Naive thymus-derived CD8-positive, alpha-beta T cell (primary cell): ENCODE measurements at regions not wholly inside any gene's neighbourhood (a gene's known extent, or its start where the extent isn't known, plus 50 kb on each side); places are given as distances from the start of the nearest gene placed in this dataset.
A peak's percentile ranks its signal among the peaks of the same experiment; 100 is the strongest.

ENCODE experiments used
- ATAC-seq, 2 donors: fragments of 150-1000 bp; cut with Tn5 transposase in 1 of 2; sonication (Bioruptor Pico), chemical (Tn5 transposase) in 1 of 2; 1 replicate in 1 of 2; 2 replicates in 1 of 2; pipeline ENCODE4 v1.10.0; 2021; ENCODE audit warnings: mild to moderate bottlenecking in 2 of 2, moderate library complexity in 2 of 2
- POLR2A ChIA-PET: fragments of 350-600 bp; sonication (Branson Sonifier 250); formaldehyde crosslinking; loops from one replicate; lab custom pipeline; 2021; ENCODE audit warnings: antibody characterized with exemption; lab: Charles Lee
- DNase-seq, 10 donors: peaks; one replicate each; pipeline versions ENCODE4 v3.0.0 to v3.0.0-alpha.2; 2020 to 2022
- H3K27ac Mint-ChIP-seq, 10 donors: one replicate each; pipeline ENCODE4 v1.8.0; 2020 to 2022; ENCODE audit warnings: mild to moderate bottlenecking in 10 of 10, mixed read lengths in 10 of 10, moderate library complexity in 4 of 10, inconsistent platforms in 1 of 10
- H3K27me3 Mint-ChIP-seq, 5 donors: one replicate each; pipeline ENCODE4 v1.8.0; 2021 to 2022; ENCODE audit warnings: mixed read lengths in 5 of 5
- H3K36me3 Mint-ChIP-seq, 3 donors: one replicate each; pipeline ENCODE4 v1.8.0; 2020 to 2022; ENCODE audit warnings: mixed read lengths in 3 of 3, mild to moderate bottlenecking in 2 of 3, inconsistent platforms in 1 of 3
- H3K4me1 Mint-ChIP-seq, 4 donors: one replicate each; pipeline ENCODE4 v1.8.0; 2021 to 2022; ENCODE audit warnings: mixed read lengths in 4 of 4
- H3K4me3 Mint-ChIP-seq, 10 donors: one replicate each; pipeline ENCODE4 v1.8.0; 2020 to 2022; ENCODE audit warnings: mild to moderate bottlenecking in 10 of 10, mixed read lengths in 10 of 10, moderate library complexity in 6 of 10, inconsistent platforms in 1 of 10
- H3K9me3 Mint-ChIP-seq, 9 donors: one replicate each; pipeline ENCODE4 v1.8.0; 2020 to 2022; ENCODE audit warnings: mixed read lengths in 9 of 9, mild to moderate bottlenecking in 3 of 9, inconsistent platforms in 1 of 9, moderate library complexity in 1 of 9

GRCh38 chrX:51798701-51799100, 55.5 kb downstream of the GSPT2 start:
- no peaks in the 10 kb centered on the region for H3K36me3 Mint-ChIP-seq
- POLR2A ChIA-PET, result no interaction called here

GRCh38 chrX:51802917-51803688, 59.9 kb downstream of the GSPT2 start:
- H3K27me3 Mint-ChIP-seq, result no peaks in the 10 kb centered on the region
- H3K36me3 Mint-ChIP-seq, result peaks cover 0 to 14% (median 3%) of the 10 kb centered on the region in 3 donors
- peaks cover 18 to 37% (median 28%) of the 10 kb centered on the region in 4 donors for H3K4me1 Mint-ChIP-seq
- peak overlapping the region; percentile 91 to 99 (median 98) for H3K27ac Mint-ChIP-seq
- ATAC-seq, result peak; percentile 84 to 91
- POLR2A ChIA-PET, result interaction anchor here (0.7 to 1.8 kb wide), 4 partner anchors 59 to 459 kb away, joined by 3 to 7 read pairs (median 4); partner anchors contain the start of genes GSPT2 and MAGED1
- H3K9me3 Mint-ChIP-seq, result no peaks in the 10 kb centered on the region
- H3K4me3 Mint-ChIP-seq, result peak overlapping the region; percentile 93 to 100 (median 96)
- DNase-seq, result peak; percentile 21 to 86 (median 68)

More at GRCh38 chrX:51798701-51799100, 55.5 kb downstream of the GSPT2 start:
- Mint-ChIP-seq H3K4me1 (peaks cover 4 to 13% (median 8%) of the 10 kb centered on the region in 4 donors), H3K4me3 (no peak overlapping the region), H3K27me3 (no peaks in the 10 kb centered on the region), H3K27ac (no peak overlapping the region), H3K9me3 (no peaks in the 10 kb centered on the region)
- ATAC-seq, result no peak
- DNase-seq, result no peak

- no peak for ATAC-seq
- peaks cover 18 to 37% (median 28%) of the 10 kb centered on the region in 4 donors for H3K4me1 Mint-ChIP-seq
- H3K27ac Mint-ChIP-seq, result peak overlapping the region in 7 of 10 donors; percentile 7 to 98 (median 56)
- POLR2A ChIA-PET, result interaction anchor here (0.7 to 1.8 kb wide), 2 partner anchors 60 to 70 kb away, joined by 3 to 7 read pairs; partner anchors contain the start of gene GSPT2
- peak in 1 of 10 donors; percentile 1 for DNase-seq
- H3K4me3 Mint-ChIP-seq, result peak overlapping the region in 9 of 10 donors; percentile 34 to 97 (median 96)
- H3K36me3 Mint-ChIP-seq, result peaks cover 0 to 19% (median 3%) of the 10 kb centered on the region in 3 donors
- H3K9me3 Mint-ChIP-seq, result no peaks in the 10 kb centered on the region
- no peaks in the 10 kb centered on the region for H3K27me3 Mint-ChIP-seq
These were observed 60.6 kb downstream of the GSPT2 start for GRCh38 chrX:51803833-51804232.

GRCh38 chrX:51804741-51805140, 61.5 kb downstream of the GSPT2 start:
- POLR2A ChIA-PET, result no interaction called here
- Mint-ChIP-seq H3K4me3 (peak overlapping the region in 3 of 10 donors; percentile 20 to 54 (median 48)), H3K36me3 (peaks cover 0 to 19% (median 3%) of the 10 kb centered on the region in 3 donors), H3K4me1 (peaks cover 18 to 42% (median 30%) of the 10 kb centered on the region in 4 donors), H3K27ac (peak overlapping the region in 3 of 10 donors; percentile 8 to 50 (median 22)), H3K9me3 (no peaks in the 10 kb centered on the region), H3K27me3 (no peaks in the 10 kb centered on the region)
- ATAC-seq, result no peak
- DNase-seq, result no peak

GRCh38 chrX:51813886-51814460, 70.7 kb downstream of the GSPT2 start:
- H3K27ac Mint-ChIP-seq, result no peak overlapping the region
- no peaks in the 10 kb centered on the region for H3K9me3 Mint-ChIP-seq
- H3K27me3 Mint-ChIP-seq, result no peaks in the 10 kb centered on the region
- POLR2A ChIA-PET, result no interaction called here
- H3K4me3 Mint-ChIP-seq, result no peak overlapping the region
- no peak for DNase-seq
- no peak for ATAC-seq
- H3K36me3 Mint-ChIP-seq, result peaks cover 4 to 36% (median 11%) of the 10 kb centered on the region in 3 donors
- H3K4me1 Mint-ChIP-seq, result peaks cover 18 to 52% (median 40%) of the 10 kb centered on the region in 4 donors

GRCh38 chrX:51824061-51824460, 69.4 kb upstream of the MAGED1 start:
- H3K27ac Mint-ChIP-seq, result peak overlapping the region in 1 of 10 donors; percentile 64
- DNase-seq (no peak), ATAC-seq (no peak)
- no peaks in the 10 kb centered on the region for H3K9me3 Mint-ChIP-seq
- peaks cover 24 to 79% (median 68%) of the 10 kb centered on the region in 4 donors for H3K4me1 Mint-ChIP-seq
- H3K4me3 Mint-ChIP-seq, result peak overlapping the region in 3 of 10 donors; percentile 11 to 62 (median 26)
- H3K27me3 Mint-ChIP-seq, result no peaks in the 10 kb centered on the region
- peaks cover 0 to 31% (median 2%) of the 10 kb centered on the region in 3 donors for H3K36me3 Mint-ChIP-seq
- POLR2A ChIA-PET, result no interaction called here

- peaks cover 26 to 76% (median 66%) of the 10 kb centered on the region in 4 donors for H3K4me1 Mint-ChIP-seq
- POLR2A ChIA-PET, result no interaction called here
- no peak for ATAC-seq
- H3K9me3 Mint-ChIP-seq, result no peaks in the 10 kb centered on the region
- peaks cover 2 to 24% (median 2%) of the 10 kb centered on the region in 3 donors for H3K36me3 Mint-ChIP-seq
- peak overlapping the region in 4 of 10 donors; percentile 2 to 60 (median 10) for H3K4me3 Mint-ChIP-seq
- no peak for DNase-seq
- peak overlapping the region in 3 of 10 donors; percentile 40 to 57 (median 47) for H3K27ac Mint-ChIP-seq
- no peaks in the 10 kb centered on the region for H3K27me3 Mint-ChIP-seq
These were observed 68.0 kb upstream of the MAGED1 start for GRCh38 chrX:51825436-51825835.

GRCh38 chrX:51834076-51834475, 59.3 kb upstream of the MAGED1 start:
- Mint-ChIP-seq H3K27ac (peak overlapping the region in 3 of 10 donors; percentile 13 to 71 (median 32)), H3K27me3 (no peaks in the 10 kb centered on the region), H3K36me3 (peaks cover 3 to 41% (median 3%) of the 10 kb centered on the region in 3 donors), H3K4me3 (no peak overlapping the region), H3K4me1 (peaks cover 13 to 31% (median 22%) of the 10 kb centered on the region in 4 donors), H3K9me3 (no peaks in the 10 kb centered on the region)
- POLR2A ChIA-PET, result no interaction called here
- DNase-seq, result no peak
- ATAC-seq, result no peak

GRCh38 chrX:51836823-51837222, 56.6 kb upstream of the MAGED1 start:
- POLR2A ChIA-PET, result no interaction called here
- Mint-ChIP-seq H3K27ac (no peak overlapping the region), H3K4me3 (no peak overlapping the region), H3K27me3 (no peaks in the 10 kb centered on the region), H3K4me1 (peaks cover 13 to 30% (median 18%) of the 10 kb centered on the region in 4 donors), H3K9me3 (no peaks in the 10 kb centered on the region), H3K36me3 (peaks cover 0 to 39% (median 5%) of the 10 kb centered on the region in 3 donors)
- no peak for ATAC-seq
- no peak for DNase-seq

GRCh38 chrX:51837451-51837850, 56.0 kb upstream of the MAGED1 start:
- DNase-seq (no peak), ATAC-seq (no peak)
- no peak overlapping the region for H3K4me3 Mint-ChIP-seq
- POLR2A ChIA-PET, result no interaction called here
- peaks cover 0 to 36% (median 2%) of the 10 kb centered on the region in 3 donors for H3K36me3 Mint-ChIP-seq
- H3K9me3 Mint-ChIP-seq, result no peaks in the 10 kb centered on the region
- H3K27ac Mint-ChIP-seq, result peak overlapping the region in 2 of 10 donors; percentile 9 to 10
- peaks cover 11 to 29% (median 16%) of the 10 kb centered on the region in 4 donors for H3K4me1 Mint-ChIP-seq
- H3K27me3 Mint-ChIP-seq, result no peaks in the 10 kb centered on the region

- POLR2A ChIA-PET, result no interaction called here
- no peaks in the 10 kb centered on the region for H3K27me3 Mint-ChIP-seq
- peaks cover 9 to 27% (median 14%) of the 10 kb centered on the region in 4 donors for H3K4me1 Mint-ChIP-seq
- no peak overlapping the region for H3K4me3 Mint-ChIP-seq
- peaks cover 0 to 31% (median 2%) of the 10 kb centered on the region in 3 donors for H3K36me3 Mint-ChIP-seq
- no peaks in the 10 kb centered on the region for H3K9me3 Mint-ChIP-seq
- ATAC-seq, result no peak
- H3K27ac Mint-ChIP-seq, result peak overlapping the region in 2 of 10 donors; percentile 9 to 33
- DNase-seq, result no peak
These were observed 55.5 kb upstream of the MAGED1 start for GRCh38 chrX:51837921-51838320.
